Small intestine (tissue), 7 donors: ENCODE measurements at regions not wholly inside any gene's neighbourhood (a gene's known extent, or its start where the extent isn't known, plus 50 kb on each side); places are given as distances from the start of the nearest gene placed in this dataset.
"Not testable (repeated sequence)": the region's sequence is repeated elsewhere in the genome, so short reads cannot be mapped to it uniquely, and the experiment has no call there.

Experiments used
- DNase-seq, 2 donors: peaks; one replicate each; pipeline versions ENCODE4 v3.0.0 to v3.0.0-alpha.2; 2013
- FAIRE-seq: peaks from 2 replicates; lab custom pipeline; 2012; peaks lifted over from hg19 to GRCh38; lab: Jason Lieb, UNC
- H3K27ac ChIP-seq, 3 donors: one replicate each; pipeline ENCODE4 v1.5.1; 2013; ENCODE audit warnings: low read length in 2 of 3, mild to moderate bottlenecking in 2 of 3, control low read depth in 1 of 3, inconsistent platforms in 1 of 3, low read depth in 1 of 3, moderate library complexity in 1 of 3
- H3K27me3 ChIP-seq, 3 donors: one replicate each; pipeline ENCODE4 v1.6.1; 2013; ENCODE audit warnings: low read length in 3 of 3, inconsistent platforms in 1 of 3; ENCODE audit not compliant: control insufficient read depth in 3 of 3, insufficient read depth in 3 of 3
- H3K36me3 ChIP-seq, 3 donors: one replicate each; pipeline ENCODE4 v1.6.1; 2013; ENCODE audit warnings: low read length in 3 of 3, inconsistent platforms in 1 of 3, low read depth in 1 of 3, mild to moderate bottlenecking in 1 of 3, moderate library complexity in 1 of 3; ENCODE audit not compliant: control insufficient read depth in 3 of 3, insufficient read depth in 2 of 3
- H3K4me1 ChIP-seq, 3 donors: one replicate each; pipeline ENCODE4 v1.6.1; 2013; ENCODE audit warnings: low read length in 2 of 3, inconsistent platforms in 1 of 3, low read depth in 1 of 3, mild to moderate bottlenecking in 1 of 3, moderate library complexity in 1 of 3; ENCODE audit not compliant: control insufficient read depth in 3 of 3, insufficient read depth in 2 of 3
- H3K4me3 ChIP-seq, 3 donors: one replicate each; pipeline ENCODE4 v1.5.1; 2013; ENCODE audit warnings: low read length in 3 of 3, control low read depth in 1 of 3, inconsistent platforms in 1 of 3, low read depth in 1 of 3, mild to moderate bottlenecking in 1 of 3, moderate library complexity in 1 of 3
- H3K9me3 ChIP-seq, 2 donors: one replicate each; pipeline ENCODE4 v1.6.1; 2013; ENCODE audit warnings: low read depth in 1 of 2, low read length in 1 of 2; ENCODE audit not compliant: control insufficient read depth in 2 of 2, insufficient read depth in 1 of 2
- WGBS, 3 donors: extraction: QIAGEN DNeasy Blood & Tissue Kit; methylation state at CpG; one replicate each; pipeline ENCODE4 v1.1.7; 2013; 5-methylcytosine and 5-hydroxymethylcytosine counted together
- donor health status: healthy with polysubstance abuse.
- donor health status: control.
- donor health status: control.
- donor health status: Bipolar disorder and iron deficiency.
- donor health status: healthy.

DNA sequence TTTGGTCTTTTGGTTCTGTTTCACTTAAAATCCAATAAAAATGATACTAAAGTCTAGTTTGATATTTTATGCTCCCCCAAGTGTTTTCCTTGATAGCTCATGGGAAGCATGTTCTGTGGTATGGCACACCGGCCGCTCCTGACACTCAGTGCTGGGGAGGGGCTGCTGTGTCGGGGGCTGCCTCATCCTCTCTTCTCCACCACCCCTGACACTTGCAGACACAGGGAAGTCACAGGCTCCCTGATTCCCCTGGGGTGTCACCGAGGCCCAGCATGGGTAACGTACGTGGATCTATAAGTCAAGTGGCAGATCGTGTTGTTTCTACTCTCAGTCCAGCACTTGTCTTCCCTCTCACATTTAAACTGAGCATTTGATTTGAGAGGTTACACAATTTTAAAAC lies 508.6 kb downstream of the TNS3 start:
- no peak for DNase-seq
- Histone ChIP-seq H3K4me3 (no peak overlapping the region), H3K27ac (no peak overlapping the region), H3K4me1 (peaks cover 0 to 5% (median 0%) of the 10 kb centered on the region in 3 donors), H3K27me3 (no peaks in the 10 kb centered on the region), H3K36me3 (no peaks in the 10 kb centered on the region), H3K9me3 (no peaks in the 10 kb centered on the region)
- WGBS, 3 donors: 91 to 98% (median 94%) methylated on average over 7 of the region's 7 CpGs
- no peak for FAIRE-seq

DNA sequence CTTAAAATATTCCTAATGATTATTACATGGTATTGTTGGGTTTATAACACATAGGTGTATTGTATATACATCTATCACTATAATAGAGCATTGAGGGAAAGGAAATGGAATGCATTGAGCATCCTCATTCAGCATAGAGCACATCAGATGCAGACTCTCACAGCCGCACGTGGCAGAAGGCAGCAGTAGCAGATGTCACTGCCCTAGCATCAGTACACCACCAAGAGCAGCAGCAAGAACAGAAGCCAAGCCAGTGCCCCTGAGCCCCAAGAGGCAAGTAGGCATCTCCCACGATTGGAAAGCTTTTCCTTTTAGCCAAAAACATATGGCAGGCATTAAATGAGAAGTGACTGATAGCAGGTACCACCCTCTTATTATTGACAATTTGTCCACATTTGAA lies 510.0 kb downstream of the TNS3 start:
- 71 to 84% (median 77%) methylated on average over 3 of the region's 3 CpGs for WGBS, 3 donors
- H3K27me3 ChIP-seq: no peaks in the 10 kb centered on the region
- no peak overlapping the region for H3K27ac ChIP-seq
- peaks cover 0 to 5% (median 0%) of the 10 kb centered on the region in 3 donors for H3K4me1 ChIP-seq
- FAIRE-seq (no peak), DNase-seq (no peak)
- H3K9me3 ChIP-seq: no peaks in the 10 kb centered on the region
- no peak overlapping the region for H3K4me3 ChIP-seq
- H3K36me3 ChIP-seq: no peaks in the 10 kb centered on the region

DNA sequence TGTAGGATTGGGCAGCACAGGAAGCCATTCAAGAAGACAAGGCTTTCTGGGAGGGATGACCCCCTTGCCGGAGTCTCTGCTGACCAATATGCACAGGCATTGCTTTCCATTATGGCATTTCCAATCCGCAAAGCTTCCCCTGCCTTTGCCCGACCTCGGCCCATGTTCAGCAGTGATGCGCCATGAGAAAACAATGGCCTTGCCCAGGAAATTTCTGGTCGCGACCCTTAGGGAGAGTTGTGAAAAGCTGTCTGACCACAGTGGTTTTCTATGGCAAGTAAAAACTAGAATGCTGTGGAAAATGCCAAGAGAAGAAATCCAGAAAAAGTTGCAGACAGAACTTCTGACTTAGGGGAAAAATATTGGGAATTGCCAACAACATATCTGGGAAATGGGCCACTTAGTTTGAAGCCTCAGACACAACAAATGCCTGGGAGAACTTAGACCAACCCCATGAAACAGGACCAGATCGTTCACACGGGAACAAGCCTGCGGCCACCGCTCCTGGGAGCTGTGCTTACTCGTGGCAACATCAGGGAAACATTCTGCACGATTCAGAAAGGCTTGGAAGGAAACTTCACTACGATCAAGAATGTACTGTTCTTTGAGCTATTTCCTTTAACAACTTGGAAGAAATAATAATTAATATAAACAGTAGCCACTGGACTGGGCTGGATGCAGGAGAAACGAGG lies 512.4 kb downstream of the TNS3 start:
- Histone ChIP-seq H3K4me3 (no peak overlapping the region), H3K9me3 (no peaks in the 10 kb centered on the region), H3K27me3 (no peaks in the 10 kb centered on the region), H3K4me1 (peaks cover 0 to 3% (median 0%) of the 10 kb centered on the region in 3 donors), H3K27ac (no peak overlapping the region), H3K36me3 (no peaks in the 10 kb centered on the region)
- 83 to 85% (median 84%) methylated on average over 15 of the region's 15 CpGs for WGBS, 3 donors
- FAIRE-seq (no peak), DNase-seq (no peak)

DNA sequence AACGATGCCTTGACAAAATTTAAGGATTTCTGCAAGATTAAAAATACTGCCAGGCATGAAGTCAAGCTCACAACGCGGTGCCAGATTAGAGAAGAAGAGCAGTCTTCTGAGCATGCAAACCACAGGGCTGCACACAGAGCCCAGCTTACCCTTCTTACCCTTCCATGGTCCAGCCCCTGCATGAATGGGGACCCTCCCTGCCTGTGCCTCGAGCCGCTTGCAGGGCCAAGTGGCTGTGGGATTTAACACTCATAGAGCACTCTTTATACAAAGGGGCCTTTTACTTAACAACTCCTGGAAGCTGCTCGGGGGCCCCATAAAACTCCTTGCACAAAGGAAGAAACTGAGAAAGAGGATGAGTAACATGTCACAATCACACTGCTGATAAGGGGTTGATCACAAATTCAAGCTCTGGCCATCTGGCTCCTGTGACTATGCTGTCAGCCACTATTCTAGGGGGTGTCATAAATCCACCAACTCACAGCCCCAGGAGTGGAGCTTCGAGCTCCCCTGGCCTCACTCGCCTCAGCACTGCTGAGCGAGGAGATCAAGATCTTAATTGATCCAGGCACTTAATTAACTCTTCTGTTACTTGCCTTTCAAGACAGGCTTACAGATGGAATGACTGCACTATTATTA lies 514.8 kb downstream of the TNS3 start:
- Histone ChIP-seq H3K4me1 (no peaks in the 10 kb centered on the region), H3K9me3 (no peaks in the 10 kb centered on the region), H3K27me3 (no peaks in the 10 kb centered on the region), H3K27ac (no peak overlapping the region), H3K4me3 (no peak overlapping the region), H3K36me3 (no peaks in the 10 kb centered on the region)
- DNase-seq (no peak), FAIRE-seq (no peak)
- 63 to 75% (median 64%) methylated on average over 9 of the region's 9 CpGs for WGBS, 3 donors

- Histone ChIP-seq H3K4me3 (no peak overlapping the region), H3K27ac (no peak overlapping the region), H3K27me3 (peaks cover 0 to 2% (median 0%) of the 10 kb centered on the region in 3 donors), H3K36me3 (no peaks in the 10 kb centered on the region), H3K4me1 (no peaks in the 10 kb centered on the region), H3K9me3 (peaks cover 0 to 10% of the 10 kb centered on the region in 2 donors)
- FAIRE-seq: no peak
- 6 to 45% (median 28%) methylated on average over 2 of the region's 2 CpGs for whole genome bisulfite sequencing, 3 donors
- no peak for DNase-seq
These were observed 525.2 kb downstream of the TNS3 start for GRCh38 chr7:47056731-47057130.

GRCh38 chr7:47052541-47053208 lies 529.2 kb downstream of the TNS3 start:
- not testable (repeated sequence) for H3K27ac ChIP-seq, H3K4me1 ChIP-seq, H3K27me3 ChIP-seq, FAIRE-seq, DNase-seq, H3K36me3 ChIP-seq, H3K9me3 ChIP-seq
- WGBS, 3 donors: 41 to 46% (median 46%) methylated on average over 61 to 70 of the region's 70 CpGs
- H3K4me3 ChIP-seq: peak overlapping the region in 1 of 3 donors; percentile 19

DNA sequence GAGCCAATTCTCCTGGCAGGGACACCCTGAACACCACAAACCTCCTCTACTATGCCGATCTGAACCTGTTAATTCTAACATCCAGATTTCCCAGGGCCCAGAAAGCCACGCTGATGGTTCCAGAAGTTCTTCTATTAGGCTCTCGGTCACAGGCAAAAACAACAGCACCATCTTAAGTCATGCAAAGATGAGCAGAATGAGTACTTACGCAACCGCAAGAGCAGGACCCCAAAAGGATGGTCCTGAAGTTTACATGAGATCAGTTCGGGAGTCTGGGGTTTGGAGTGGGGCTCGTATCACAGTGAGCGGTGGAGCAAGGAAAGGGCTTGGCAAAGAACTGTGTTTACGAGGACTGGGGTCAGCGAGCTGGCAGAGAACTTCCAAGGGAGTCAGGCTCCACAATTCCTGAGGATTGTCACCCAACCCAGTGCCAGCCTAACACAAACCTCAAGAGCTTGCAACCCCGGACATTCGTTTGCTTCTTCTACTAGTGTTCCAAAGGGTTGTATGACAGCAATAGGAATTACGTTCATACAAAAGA lies 532.6 kb downstream of the TNS3 start:
- no peak for FAIRE-seq
- 88 to 92% (median 89%) methylated on average over 13 of the region's 13 CpGs for WGBS, 3 donors
- Histone ChIP-seq H3K4me3 (no peak overlapping the region), H3K27me3 (peaks cover 0 to 6% (median 0%) of the 10 kb centered on the region in 3 donors), H3K9me3 (peaks cover 0 to 8% of the 10 kb centered on the region in 2 donors), H3K27ac (no peak overlapping the region), H3K36me3 (no peaks in the 10 kb centered on the region), H3K4me1 (no peaks in the 10 kb centered on the region)
- DNase-seq: no peak

DNA sequence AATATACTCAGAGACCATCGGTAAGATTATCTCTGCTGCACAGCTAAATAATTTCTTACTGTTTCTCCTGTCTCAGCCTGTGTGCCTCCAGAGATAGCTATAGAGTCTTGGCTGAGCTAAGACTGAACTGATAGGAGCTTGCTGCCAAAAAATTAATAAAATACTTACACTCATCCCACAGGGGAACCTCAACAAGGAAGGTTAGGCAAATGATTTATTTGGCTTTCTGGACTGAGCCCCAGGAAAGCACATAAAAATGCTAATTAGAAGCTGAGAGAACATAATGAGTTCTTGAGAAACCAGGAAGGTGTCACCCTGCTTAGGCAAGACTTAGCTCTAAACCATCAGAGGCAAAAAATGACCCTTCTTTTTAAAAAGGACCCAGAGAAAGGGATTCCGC lies 534.5 kb downstream of the TNS3 start:
- no peaks in the 10 kb centered on the region for H3K4me1 ChIP-seq
- H3K27ac ChIP-seq: no peak overlapping the region
- WGBS, 3 donors: 78 to 88% (median 83%) methylated on average over 2 of the region's 2 CpGs
- no peak for FAIRE-seq
- DNase-seq: no peak
- H3K9me3 ChIP-seq: no peaks in the 10 kb centered on the region
- peaks cover 0 to 4% (median 0%) of the 10 kb centered on the region in 3 donors for H3K27me3 ChIP-seq
- H3K36me3 ChIP-seq: no peaks in the 10 kb centered on the region
- no peak overlapping the region for H3K4me3 ChIP-seq
